MM.1S (cell line): ENCODE measurements at regions not wholly inside any gene's neighbourhood (a gene's known extent, or its start where the extent isn't known, plus 50 kb on each side); places are given as distances from the start of the nearest gene placed in this dataset.
"Not testable (repeated sequence)": the region's sequence is repeated elsewhere in the genome, so short reads cannot be mapped to it uniquely, and the experiment has no call there.

Experiments
- DNase-seq: peaks from one replicate; pipeline ENCODE4 v3.0.0-alpha.2; 2015
- H2AFZ ChIP-seq: fragments of 300-600 bp; sonication (generic); 2 replicates; pipeline ENCODE4 v1.6.0; 2016; ENCODE audit warnings: antibody characterized with exemption, low read length
- H3F3A ChIP-seq: fragments of 300-600 bp; sonication (generic); 2 replicates; pipeline ENCODE4 v1.6.1; 2016; ENCODE audit warnings: mild to moderate bottlenecking, antibody characterized with exemption, low read length, moderate library complexity, mixed read lengths; ENCODE audit not compliant: insufficient read depth
- H3K27ac ChIP-seq: fragments of 300-600 bp; sonication (generic); 2 replicates; pipeline ENCODE4 v1.5.1; 2016; ENCODE audit warnings: mild to moderate bottlenecking, low read length
- H3K27me3 ChIP-seq: fragments of 300-600 bp; sonication (generic); replicated peaks from 2 replicates; pipeline ENCODE4 v1.6.0; 2016; ENCODE audit warnings: low read length; ENCODE audit not compliant: insufficient read depth
- H3K36me3 ChIP-seq: fragments of 300-600 bp; sonication (generic); replicated peaks from 2 replicates; pipeline ENCODE4 v1.6.1; 2016; ENCODE audit warnings: mild to moderate bottlenecking, low read length, mixed read lengths; ENCODE audit not compliant: insufficient read depth
- H3K4me1 ChIP-seq: fragments of 300-600 bp; sonication (generic); 2 replicates; pipeline ENCODE4 v1.6.1; 2016; ENCODE audit warnings: low read length, mixed read lengths
- H3K4me2 ChIP-seq: fragments of 300-600 bp; sonication (generic); 2 replicates; pipeline ENCODE4 v1.6.0; 2016; ENCODE audit warnings: low read depth, low read length
- H3K4me3 ChIP-seq: fragments of 300-600 bp; sonication (generic); 2 replicates; pipeline ENCODE4 v1.5.1; 2016; ENCODE audit warnings: low read length, mixed read lengths
- H3K79me2 ChIP-seq: fragments of 300-600 bp; sonication (generic); 2 replicates; pipeline ENCODE4 v1.6.1; 2016; ENCODE audit warnings: mixed run types, low read length, mixed read lengths
- H3K9ac ChIP-seq: fragments of 300-600 bp; sonication (generic); 2 replicates; pipeline ENCODE4 v1.6.1; 2016; ENCODE audit warnings: low read length, mixed read lengths
- H3K9me2 ChIP-seq: fragments of 300-600 bp; sonication (generic); replicated peaks from 2 replicates; pipeline ENCODE4 v1.6.1; 2016; ENCODE audit warnings: mild to moderate bottlenecking, low read length, mixed read lengths; ENCODE audit not compliant: insufficient read depth
- H3K9me3 ChIP-seq: fragments of 300-600 bp; sonication (generic); replicated peaks from 2 replicates; pipeline ENCODE4 v1.6.1; 2016; ENCODE audit warnings: mild to moderate bottlenecking, low read length, mixed read lengths; ENCODE audit not compliant: insufficient read depth
- H4K20me1 ChIP-seq: fragments of 300-600 bp; sonication (generic); 2 replicates; pipeline ENCODE4 v1.6.1; 2016; ENCODE audit warnings: mild to moderate bottlenecking, low read length, moderate library complexity, mixed read lengths; ENCODE audit not compliant: insufficient read depth
- CTCF ChIP-seq: fragments of 300-600 bp; sonication (generic); IDR thresholded peaks from 2 replicates; pipeline ENCODE4 v1.5.1; 2016; ENCODE audit warnings: antibody characterized with exemption, low read length, mixed read lengths
- EZH2 ChIP-seq: fragments of 300-600 bp; sonication (generic); optimal IDR thresholded peaks from 2 replicates; pipeline ENCODE3; 2017; ENCODE audit warnings: low read depth, mild to moderate bottlenecking, antibody characterized with exemption, low read length, mixed read lengths
- EZH2phosphoT487 ChIP-seq: fragments of 300-600 bp; sonication (generic); IDR thresholded peaks from 2 replicates; pipeline ENCODE4 v1.6.1; 2018; ENCODE audit warnings: antibody characterized with exemption, low read length

- no peaks in the 10 kb centered on the region for H3K9me2 ChIP-seq
- no peaks in the 10 kb centered on the region for H3K9me3 ChIP-seq
- no peak overlapping the region for H3K4me2 ChIP-seq
- no peaks in the 10 kb centered on the region for H3K79me2 ChIP-seq
- no peaks in the 10 kb centered on the region for H4K20me1 ChIP-seq
- no peaks in the 10 kb centered on the region for H3K27me3 ChIP-seq
- no peaks in the 10 kb centered on the region for H3K36me3 ChIP-seq
- H3K9ac ChIP-seq = no peak overlapping the region
- H3F3A ChIP-seq = no peaks in the 10 kb centered on the region
- H2AFZ ChIP-seq = no peak overlapping the region
- DNase-seq = no peak
- H3K4me3 ChIP-seq = no peak overlapping the region
- TF ChIP-seq EZH2phosphoT487 = no peak
- no peak for TF ChIP-seq EZH2
- no peak for TF ChIP-seq CTCF
- H3K27ac ChIP-seq = no peak overlapping the region
- H3K4me1 ChIP-seq = no peaks in the 10 kb centered on the region
These were observed 58.7 kb upstream of the SULF2 start for GRCh38 chr20:47843886-47844567.

- not testable (repeated sequence) for H3K4me2 ChIP-seq, H3K27ac ChIP-seq, H2AFZ ChIP-seq, H3K27me3 ChIP-seq, H3K4me1 ChIP-seq, H3K9ac ChIP-seq, H3F3A ChIP-seq, H3K9me2 ChIP-seq, H3K36me3 ChIP-seq, DNase-seq, H4K20me1 ChIP-seq, H3K79me2 ChIP-seq, H3K9me3 ChIP-seq, H3K4me3 ChIP-seq
These were observed 57.7 kb upstream of the SULF2 start for GRCh38 chr20:47842950-47843349.

- not testable (repeated sequence) for H3K79me2 ChIP-seq, H3K27ac ChIP-seq, H3K36me3 ChIP-seq, DNase-seq, H4K20me1 ChIP-seq, H3K9me3 ChIP-seq, H3K4me3 ChIP-seq, H2AFZ ChIP-seq, H3K9ac ChIP-seq, H3F3A ChIP-seq, H3K27me3 ChIP-seq, H3K4me1 ChIP-seq, H3K9me2 ChIP-seq, H3K4me2 ChIP-seq
These were observed 56.7 kb upstream of the SULF2 start for GRCh38 chr20:47842004-47842403.

- not testable (repeated sequence) for H3K79me2 ChIP-seq, H3K9ac ChIP-seq, H3K9me2 ChIP-seq, H3K9me3 ChIP-seq, H3K27ac ChIP-seq, H3K36me3 ChIP-seq, DNase-seq, H3K27me3 ChIP-seq, H3F3A ChIP-seq, H3K4me3 ChIP-seq, H2AFZ ChIP-seq, H4K20me1 ChIP-seq, H3K4me2 ChIP-seq, H3K4me1 ChIP-seq
These were observed 51.1 kb upstream of the SULF2 start for GRCh38 chr20:47836256-47836817.
